Activated naive CD4-positive, alpha-beta T cell treated with anti-CD3 and anti-CD28 coated beads, Interleukin-2, amount 10 ng/mL, durations not matched to agents 7 days and 5 days (primary cell): ENCODE measurements at regions not wholly inside any gene's neighbourhood (a gene's known extent, or its start where the extent isn't known, plus 50 kb on each side); places are given as distances from the start of the nearest gene placed in this dataset.
"Not testable (repeated sequence)": the region's sequence is repeated elsewhere in the genome, so short reads cannot be mapped to it uniquely, and the experiment has no call there.

ENCODE experiments used
- CTCF ChIA-PET: fragments of 350-600 bp; sonication (Branson Sonifier 250); formaldehyde crosslinking; loops from one replicate; lab custom pipeline; 2021; ENCODE audit warnings: antibody characterized with exemption; lab: Charles Lee
- DNase-seq: peaks from one replicate; pipeline ENCODE4 v3.0.0-alpha.2; 2020
- H3K27ac Mint-ChIP-seq: one replicate; pipeline ENCODE4 v1.8.0; 2021; ENCODE audit warnings: mild to moderate bottlenecking, moderate library complexity, mixed read lengths
- H3K27me3 Mint-ChIP-seq: one replicate; pipeline ENCODE4 v1.8.0; 2021; ENCODE audit warnings: mild to moderate bottlenecking, mixed read lengths
- H3K36me3 Mint-ChIP-seq: one replicate; pipeline ENCODE4 v1.8.0; 2021; ENCODE audit warnings: mixed read lengths
- H3K4me1 Mint-ChIP-seq: one replicate; pipeline ENCODE4 v1.8.0; 2021; ENCODE audit warnings: mixed read lengths
- H3K4me3 Mint-ChIP-seq: one replicate; pipeline ENCODE4 v1.8.0; 2021; ENCODE audit warnings: mild to moderate bottlenecking, moderate library complexity, mixed read lengths
- H3K9me3 Mint-ChIP-seq: one replicate; pipeline ENCODE4 v1.8.0; 2021; ENCODE audit warnings: mixed read lengths

DNA sequence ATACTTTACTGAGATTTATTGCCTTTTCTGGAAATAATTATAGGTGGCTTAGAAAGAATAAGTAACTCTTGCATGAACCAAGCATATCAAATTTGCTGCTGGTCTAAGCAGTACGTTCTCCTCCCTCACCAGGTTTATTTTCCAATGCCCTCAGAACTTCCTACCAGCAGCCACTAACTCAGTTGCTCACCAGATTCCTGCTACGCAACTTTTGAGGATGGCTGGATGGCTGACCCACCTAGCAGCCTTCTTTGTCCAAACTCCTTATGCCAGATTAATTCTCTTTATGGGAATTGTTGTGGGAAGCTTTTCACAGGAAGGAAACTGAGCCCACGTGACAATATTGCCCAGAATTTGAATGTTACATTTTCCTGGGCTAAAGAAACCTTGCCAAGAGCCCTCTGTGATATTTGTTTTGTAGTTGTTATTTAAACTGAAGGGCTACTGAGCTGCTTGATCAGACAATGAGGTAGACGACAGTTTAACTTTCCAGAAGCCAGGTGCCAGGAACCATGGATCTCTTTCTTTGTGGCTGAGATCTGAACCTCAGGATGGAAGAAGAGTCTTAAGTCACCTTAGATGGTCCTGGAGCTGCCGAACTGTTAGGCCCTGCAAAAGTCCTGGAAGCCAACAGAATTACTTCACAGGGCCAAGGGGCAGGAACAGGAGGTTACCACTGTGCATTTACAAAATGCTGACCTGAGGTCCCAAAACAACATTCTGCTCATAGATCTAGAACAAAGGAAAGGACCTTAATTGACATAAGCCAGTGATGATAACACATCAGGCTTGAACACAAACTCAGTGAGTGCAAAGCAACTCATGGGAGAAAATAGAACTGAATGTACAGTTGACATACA is 85.5 kb upstream of the ATP1A1 start:
- Mint-ChIP-seq H3K4me1 (no peaks in the 10 kb centered on the region), H3K4me3 (no peak overlapping the region), H3K27me3 (peaks cover 15% of the 10 kb centered on the region), H3K36me3 (peaks cover 5% of the 10 kb centered on the region), H3K9me3 (peaks cover 2% of the 10 kb centered on the region), H3K27ac (no peak overlapping the region)
- DNase-seq, result no peak
- CTCF ChIA-PET, result no interaction called here

GRCh38 chr1:116288201-116288598 is 84.8 kb upstream of the ATP1A1 start:
- CTCF ChIA-PET, result no interaction called here
- no peak overlapping the region for H3K4me3 Mint-ChIP-seq
- no peak for DNase-seq
- H3K4me1 Mint-ChIP-seq, result no peaks in the 10 kb centered on the region
- no peak overlapping the region for H3K27ac Mint-ChIP-seq
- H3K9me3 Mint-ChIP-seq, result no peaks in the 10 kb centered on the region
- H3K36me3 Mint-ChIP-seq, result peaks cover 3% of the 10 kb centered on the region
- H3K27me3 Mint-ChIP-seq, result peaks cover 10% of the 10 kb centered on the region

DNA sequence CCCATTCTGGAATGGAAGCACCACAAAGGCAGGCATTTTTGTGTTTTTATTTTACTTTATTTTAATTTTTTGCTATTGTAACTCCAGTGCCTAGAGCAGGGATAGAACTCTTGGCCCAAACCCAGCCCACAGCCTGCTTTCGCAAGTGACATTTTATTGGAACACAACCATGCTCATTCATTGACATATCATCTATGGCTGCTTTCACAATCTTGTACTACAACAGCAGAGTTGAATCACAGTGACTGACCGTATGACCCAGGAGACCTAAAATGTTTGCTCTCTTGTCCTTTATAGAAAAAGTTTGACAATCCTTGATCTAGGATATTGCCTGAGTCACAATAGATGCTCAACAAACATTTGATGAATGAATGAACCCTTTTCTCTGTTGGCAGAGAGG is 83.9 kb upstream of the ATP1A1 start:
- Mint-ChIP-seq H3K27me3 (peaks cover 10% of the 10 kb centered on the region), H3K36me3 (peaks cover 3% of the 10 kb centered on the region), H3K4me3 (no peak overlapping the region), H3K9me3 (no peaks in the 10 kb centered on the region), H3K4me1 (no peaks in the 10 kb centered on the region), H3K27ac (no peak overlapping the region)
- DNase-seq, result no peak
- CTCF ChIA-PET, result no interaction called here

- CTCF ChIA-PET, result no interaction called here
- Mint-ChIP-seq H3K27me3 (peaks cover 10% of the 10 kb centered on the region), H3K4me1 (no peaks in the 10 kb centered on the region), H3K9me3 (no peaks in the 10 kb centered on the region), H3K4me3 (no peak overlapping the region), H3K27ac (no peak overlapping the region), H3K36me3 (peaks cover 3% of the 10 kb centered on the region)
- no peak for DNase-seq
These were observed 82.8 kb upstream of the ATP1A1 start for GRCh38 chr1:116290085-116290705.

DNA sequence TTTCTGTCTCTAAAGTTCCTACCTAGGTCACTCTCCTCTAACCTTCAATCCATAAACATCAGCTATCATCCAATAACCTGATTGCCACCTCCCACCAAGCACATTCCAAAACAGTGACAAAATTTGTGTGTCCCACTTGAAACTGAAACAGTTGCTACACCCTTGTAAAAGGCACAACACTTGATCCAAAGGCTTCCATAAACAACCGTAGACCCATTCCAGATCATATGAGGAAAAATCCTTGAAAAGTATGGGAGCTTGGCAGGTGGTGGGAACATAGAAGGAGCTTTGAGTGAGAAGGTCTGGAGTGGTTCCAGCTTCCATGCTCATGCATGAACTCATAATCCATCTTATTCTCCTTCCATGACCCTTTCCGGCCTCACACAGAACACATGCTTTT is 82.0 kb upstream of the ATP1A1 start:
- H3K27me3 Mint-ChIP-seq, result peaks cover 3% of the 10 kb centered on the region

GRCh38 chr1:116292929-116293725 is 79.9 kb upstream of the ATP1A1 start:
- peaks cover 2% of the 10 kb centered on the region for H3K9me3 Mint-ChIP-seq
- no peak for DNase-seq
- H3K27me3 Mint-ChIP-seq, result no peaks in the 10 kb centered on the region
- H3K4me1 Mint-ChIP-seq, result peaks cover 2% of the 10 kb centered on the region
- CTCF ChIA-PET, result no interaction called here
- no peak overlapping the region for H3K27ac Mint-ChIP-seq
- no peaks in the 10 kb centered on the region for H3K36me3 Mint-ChIP-seq
- no peak overlapping the region for H3K4me3 Mint-ChIP-seq

More for the DNA sequence above, 82.0 kb upstream of the ATP1A1 start:
- no peaks in the 10 kb centered on the region for H3K9me3 Mint-ChIP-seq
- no peak overlapping the region for H3K27ac Mint-ChIP-seq
- no peak overlapping the region for H3K4me3 Mint-ChIP-seq
- DNase-seq, result no peak
- CTCF ChIA-PET, result no interaction called here
- H3K4me1 Mint-ChIP-seq, result no peaks in the 10 kb centered on the region
- peaks cover 3% of the 10 kb centered on the region for H3K36me3 Mint-ChIP-seq

DNA sequence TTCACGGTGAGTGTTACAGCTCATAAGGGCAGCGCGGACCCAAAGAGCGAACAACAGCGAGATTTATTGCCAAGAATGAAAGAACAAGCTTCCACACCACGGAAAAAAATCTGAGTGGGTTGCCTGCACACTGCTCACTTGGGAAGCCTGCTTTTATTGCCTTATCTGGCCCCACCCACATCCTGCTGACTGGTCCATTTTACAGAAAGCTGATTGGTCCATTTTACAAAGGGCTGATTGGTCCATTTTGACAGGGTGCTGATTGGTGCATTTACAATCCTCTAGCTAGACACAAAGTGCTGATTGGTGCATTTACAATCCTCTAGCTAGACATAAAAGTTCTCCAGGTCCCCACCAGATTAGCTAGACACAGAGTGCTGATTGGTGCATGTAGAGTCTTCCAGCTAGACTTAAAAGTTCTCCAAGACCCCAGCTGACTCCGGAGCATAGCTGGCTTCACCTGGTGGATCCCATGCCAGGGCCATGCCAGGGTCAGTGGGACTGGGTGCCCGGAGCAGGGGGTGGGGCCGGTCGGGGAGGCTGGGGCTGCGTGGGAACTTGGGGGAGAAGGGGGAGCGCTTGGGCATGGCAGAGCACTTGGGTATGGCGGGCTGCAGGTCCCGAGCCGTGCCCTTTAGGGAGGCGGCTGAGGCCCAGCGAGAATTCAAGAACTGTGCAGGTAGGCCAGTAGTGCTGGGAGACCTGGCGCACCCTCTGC is 75.4 kb upstream of the ATP1A1 start:
- peaks cover 2% of the 10 kb centered on the region for H3K9me3 Mint-ChIP-seq
- H3K36me3 Mint-ChIP-seq, result no peaks in the 10 kb centered on the region
- peaks cover 2% of the 10 kb centered on the region for H3K4me1 Mint-ChIP-seq
- no peak overlapping the region for H3K4me3 Mint-ChIP-seq
- DNase-seq, result no peak
- no peak overlapping the region for H3K27ac Mint-ChIP-seq
- CTCF ChIA-PET, result no interaction called here
- H3K27me3 Mint-ChIP-seq, result no peaks in the 10 kb centered on the region

DNA sequence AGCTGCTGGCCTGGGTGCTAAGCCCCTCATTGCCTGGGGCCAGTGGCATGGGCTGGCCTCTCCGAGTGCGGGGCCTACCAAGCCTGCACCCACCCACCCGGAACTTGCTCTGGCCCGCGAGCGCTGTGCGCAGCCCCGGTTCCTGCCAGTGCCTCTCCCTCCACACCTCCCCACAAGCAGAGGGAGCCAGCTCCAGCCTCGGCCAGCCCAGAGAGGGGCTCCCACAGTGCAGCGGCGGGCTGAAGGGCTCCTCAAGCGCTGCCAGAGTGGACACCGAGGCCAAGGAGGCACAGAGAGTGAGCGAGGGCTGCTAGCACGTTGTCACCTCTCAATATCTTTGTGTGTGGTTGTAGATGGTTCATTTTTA is 74.8 kb upstream of the ATP1A1 start:
- CTCF ChIA-PET, H3K4me1 Mint-ChIP-seq, H3K4me3 Mint-ChIP-seq, H3K9me3 Mint-ChIP-seq, H3K27me3 Mint-ChIP-seq, DNase-seq, H3K27ac Mint-ChIP-seq, H3K36me3 Mint-ChIP-seq: not testable (repeated sequence)

DNA sequence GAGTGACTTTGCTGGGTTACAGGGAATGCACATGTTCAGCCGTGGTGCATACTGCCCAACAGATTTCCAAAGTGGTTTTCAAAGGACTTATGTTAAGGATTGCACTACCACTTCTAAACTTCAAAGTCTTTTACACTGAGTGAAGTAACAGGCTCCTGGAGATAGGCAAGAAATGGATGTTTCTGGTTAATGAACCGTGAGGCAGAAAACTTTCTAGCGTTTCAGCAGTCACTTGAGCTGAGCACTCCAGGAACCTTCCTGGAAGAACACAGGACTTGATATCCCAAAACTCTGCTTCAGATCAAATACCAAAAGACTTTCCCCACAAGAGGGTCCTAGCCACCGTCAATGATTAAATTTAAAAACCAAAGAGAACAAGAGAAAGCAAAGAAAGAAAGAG is 74.3 kb upstream of the ATP1A1 start:
- CTCF ChIA-PET, result no interaction called here
- Mint-ChIP-seq H3K27me3 (peaks cover 3% of the 10 kb centered on the region), H3K4me3 (no peak overlapping the region), H3K4me1 (peaks cover 2% of the 10 kb centered on the region), H3K9me3 (peaks cover 2% of the 10 kb centered on the region), H3K36me3 (no peaks in the 10 kb centered on the region), H3K27ac (no peak overlapping the region)
- DNase-seq, result no peak

DNA sequence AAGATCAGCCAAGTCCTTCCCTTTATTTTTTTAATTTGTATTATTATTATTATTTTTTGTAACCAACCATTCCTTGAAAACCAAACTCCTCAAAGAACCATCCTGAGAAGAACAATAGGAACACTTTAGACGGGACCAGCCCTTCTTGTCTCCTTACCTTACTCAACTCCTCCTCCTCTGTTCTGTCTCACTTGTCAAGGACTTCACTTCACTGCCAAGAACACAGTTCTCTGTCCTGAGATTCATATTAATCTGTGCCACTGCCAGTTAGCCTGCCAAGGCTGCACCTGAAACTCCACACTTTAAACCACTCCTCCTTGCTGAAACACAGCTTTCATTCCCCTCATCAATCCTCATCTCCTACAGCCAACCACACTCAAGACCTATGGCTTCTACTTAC is 73.8 kb upstream of the ATP1A1 start:
- Mint-ChIP-seq H3K27me3 (peaks cover 3% of the 10 kb centered on the region), H3K9me3 (peaks cover 2% of the 10 kb centered on the region), H3K27ac (no peak overlapping the region), H3K4me3 (no peak overlapping the region), H3K36me3 (no peaks in the 10 kb centered on the region), H3K4me1 (peaks cover 2% of the 10 kb centered on the region)
- CTCF ChIA-PET, result no interaction called here
- no peak for DNase-seq

DNA sequence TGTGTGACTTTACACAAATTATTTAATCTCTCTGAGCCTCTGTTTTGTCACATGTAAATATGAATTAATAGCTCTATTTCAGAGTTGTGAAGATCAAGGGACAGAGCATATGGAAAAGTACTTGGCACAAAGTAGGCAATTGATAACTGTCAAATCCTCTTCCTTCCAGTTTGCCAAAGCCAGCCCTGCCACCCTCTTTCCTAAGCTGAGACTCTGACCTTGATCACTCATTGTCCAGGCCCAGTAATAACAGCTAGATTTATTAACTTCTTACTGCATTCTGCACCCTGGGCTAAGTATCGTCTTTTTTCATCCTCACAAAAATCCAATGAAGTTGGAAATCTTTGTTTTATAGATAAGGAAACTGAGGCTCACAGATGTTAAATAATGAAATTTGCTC is 70.8 kb upstream of the ATP1A1 start:
- Mint-ChIP-seq H3K9me3 (peaks cover 2% of the 10 kb centered on the region), H3K27ac (no peak overlapping the region), H3K27me3 (peaks cover 3% of the 10 kb centered on the region), H3K4me1 (peaks cover under 1% of the 10 kb centered on the region), H3K4me3 (no peak overlapping the region), H3K36me3 (peaks cover 1% of the 10 kb centered on the region)
- no peak for DNase-seq
- CTCF ChIA-PET, result interaction anchor here (0.7 kb wide), 1 partner anchor 163 kb away, joined by 3 read pairs; no protein-coding TSS in a partner anchor

DNA sequence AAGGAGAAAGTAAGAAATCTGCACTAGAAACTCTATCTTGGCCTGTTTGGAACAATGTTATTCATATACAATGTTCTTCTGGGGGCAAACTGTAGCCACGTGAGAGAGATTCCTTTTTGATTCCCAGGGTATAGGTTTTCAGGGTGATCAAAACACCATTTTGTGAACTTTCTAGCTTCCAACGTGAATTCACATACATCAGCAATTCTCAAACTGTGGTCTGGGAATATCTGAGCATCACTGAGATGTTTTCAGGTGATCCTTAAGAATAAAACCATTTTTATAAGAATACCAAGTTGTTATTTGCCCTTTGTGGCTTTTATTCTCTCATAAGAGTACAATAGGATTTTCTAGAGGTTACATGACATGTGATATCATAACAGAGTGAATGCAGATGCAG is 66.9 kb upstream of the ATP1A1 start:
- no peak overlapping the region for H3K27ac Mint-ChIP-seq
- peaks cover 1% of the 10 kb centered on the region for H3K36me3 Mint-ChIP-seq
- no peak overlapping the region for H3K4me3 Mint-ChIP-seq
- H3K9me3 Mint-ChIP-seq, result no peaks in the 10 kb centered on the region
- CTCF ChIA-PET, result no interaction called here
- no peak for DNase-seq
- peaks cover 19% of the 10 kb centered on the region for H3K4me1 Mint-ChIP-seq
- peaks cover 3% of the 10 kb centered on the region for H3K27me3 Mint-ChIP-seq

DNA sequence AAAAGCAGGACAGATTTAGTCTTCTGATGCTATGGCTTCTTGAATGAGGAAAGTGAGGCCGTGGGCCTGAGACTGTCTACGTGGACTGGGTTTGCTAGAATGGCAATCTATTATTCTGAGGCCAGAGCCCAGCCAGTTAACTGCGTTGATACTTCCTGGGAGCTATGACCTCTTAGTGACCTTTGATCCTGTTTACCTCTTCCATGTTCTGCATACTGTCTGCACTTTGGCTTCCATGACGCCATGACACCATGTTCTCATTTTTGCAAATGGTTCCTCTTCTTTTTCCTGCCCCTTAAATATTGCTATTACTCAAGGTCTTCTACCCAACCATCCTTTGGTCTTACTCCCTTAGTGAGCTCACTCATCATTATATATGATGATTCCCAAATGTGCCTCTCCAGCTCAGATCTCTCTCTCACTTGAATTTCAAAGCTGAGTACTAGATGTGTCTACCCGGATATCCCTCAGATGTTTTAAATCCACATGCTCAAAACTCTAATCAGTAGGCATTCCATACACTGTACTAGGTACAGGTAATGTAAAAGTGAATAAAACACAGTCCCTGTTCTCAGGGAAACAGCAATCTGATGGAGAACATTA is 66.1 kb upstream of the ATP1A1 start:
- H3K9me3 Mint-ChIP-seq, result no peaks in the 10 kb centered on the region
- no peak overlapping the region for H3K4me3 Mint-ChIP-seq
- peaks cover 19% of the 10 kb centered on the region for H3K4me1 Mint-ChIP-seq
- peaks cover 1% of the 10 kb centered on the region for H3K36me3 Mint-ChIP-seq
- H3K27ac Mint-ChIP-seq, result no peak overlapping the region
- peaks cover 3% of the 10 kb centered on the region for H3K27me3 Mint-ChIP-seq
- CTCF ChIA-PET, result no interaction called here
- no peak for DNase-seq

DNA sequence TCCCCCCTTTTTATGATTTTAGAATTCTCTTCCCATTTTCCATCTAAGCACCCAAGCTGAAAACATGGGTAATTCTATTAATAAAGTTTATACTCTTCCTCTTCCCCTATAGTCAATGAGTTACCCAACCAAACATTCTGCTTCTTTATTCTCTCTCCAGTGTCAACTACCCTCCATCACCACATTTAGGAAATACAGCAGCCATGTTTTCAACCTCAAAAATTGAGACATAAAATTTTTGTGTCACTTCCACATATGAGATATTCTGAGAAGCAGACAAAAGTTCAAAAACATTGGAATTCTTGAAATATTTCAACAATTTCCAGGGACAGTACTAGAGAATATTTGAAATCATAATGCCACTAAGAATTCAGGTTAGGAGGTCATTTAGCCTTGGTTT is 64.8 kb upstream of the ATP1A1 start:
- peaks cover under 1% of the 10 kb centered on the region for H3K27me3 Mint-ChIP-seq
- H3K4me3 Mint-ChIP-seq, result no peak overlapping the region
- CTCF ChIA-PET, result interaction anchor here (1.0 kb wide), 1 partner anchor 176 kb away, joined by 3 read pairs; no protein-coding TSS in a partner anchor
- DNase-seq, result no peak
- no peaks in the 10 kb centered on the region for H3K9me3 Mint-ChIP-seq
- H3K27ac Mint-ChIP-seq, result no peak overlapping the region
- H3K4me1 Mint-ChIP-seq, result peaks cover 28% of the 10 kb centered on the region
- peaks cover 1% of the 10 kb centered on the region for H3K36me3 Mint-ChIP-seq
